NCI-H510A (cell line): ENCODE measurements at regions not wholly inside any gene's neighbourhood (a gene's known extent, or its start where the extent isn't known, plus 50 kb on each side); places are given as distances from the start of the nearest gene placed in this dataset.
A peak's percentile ranks its signal among the peaks of the same experiment; 100 is the strongest.

Experiments used
- DNase-seq: peaks from one replicate; lab custom pipeline; 2025; lab: John Stamatoyannopoulos, UW

GRCh38 chr2:181242262-181242661 is 214.9 kb upstream of the ITGA4 start:
- no peak for DNase-seq

DNA sequence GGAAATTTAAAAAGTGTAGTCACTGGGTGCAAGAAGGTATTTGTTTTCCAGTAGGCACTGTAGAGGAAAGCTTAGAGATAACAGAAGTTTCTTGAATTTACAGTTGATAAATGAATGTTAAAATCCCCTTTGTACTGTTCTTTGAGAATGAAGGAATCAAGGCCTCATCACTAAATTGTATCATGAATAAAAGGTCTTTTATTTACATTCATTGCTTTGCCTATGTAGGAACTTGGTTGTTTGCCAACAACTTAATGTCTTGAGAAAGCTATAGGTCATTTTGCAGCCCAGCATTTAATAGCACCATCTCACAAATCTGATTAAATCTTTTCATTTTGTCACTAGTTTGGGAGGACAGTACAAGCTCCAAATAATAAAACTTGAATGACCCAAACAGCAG is 213.9 kb upstream of the ITGA4 start:
- DNase-seq = no peak

DNA sequence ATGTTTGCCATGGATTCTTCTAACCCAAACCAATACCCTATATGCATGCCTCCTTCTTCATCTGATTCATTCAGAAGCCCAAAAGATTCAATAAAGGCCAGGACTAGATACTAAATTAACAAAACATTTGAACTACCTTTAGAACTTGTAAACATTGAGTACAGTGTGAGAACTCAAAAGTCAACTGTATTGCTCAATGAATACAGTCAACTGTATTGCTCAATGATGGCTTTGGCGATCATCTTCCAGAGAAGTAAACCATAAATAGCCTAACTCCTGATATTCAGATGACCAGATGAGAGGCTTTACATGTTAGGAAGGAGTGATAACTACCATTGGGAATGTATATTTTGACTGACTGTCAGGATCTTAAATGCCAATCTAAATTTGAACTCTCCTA is 206.5 kb upstream of the ITGA4 start:
- DNase-seq = no peak

DNA sequence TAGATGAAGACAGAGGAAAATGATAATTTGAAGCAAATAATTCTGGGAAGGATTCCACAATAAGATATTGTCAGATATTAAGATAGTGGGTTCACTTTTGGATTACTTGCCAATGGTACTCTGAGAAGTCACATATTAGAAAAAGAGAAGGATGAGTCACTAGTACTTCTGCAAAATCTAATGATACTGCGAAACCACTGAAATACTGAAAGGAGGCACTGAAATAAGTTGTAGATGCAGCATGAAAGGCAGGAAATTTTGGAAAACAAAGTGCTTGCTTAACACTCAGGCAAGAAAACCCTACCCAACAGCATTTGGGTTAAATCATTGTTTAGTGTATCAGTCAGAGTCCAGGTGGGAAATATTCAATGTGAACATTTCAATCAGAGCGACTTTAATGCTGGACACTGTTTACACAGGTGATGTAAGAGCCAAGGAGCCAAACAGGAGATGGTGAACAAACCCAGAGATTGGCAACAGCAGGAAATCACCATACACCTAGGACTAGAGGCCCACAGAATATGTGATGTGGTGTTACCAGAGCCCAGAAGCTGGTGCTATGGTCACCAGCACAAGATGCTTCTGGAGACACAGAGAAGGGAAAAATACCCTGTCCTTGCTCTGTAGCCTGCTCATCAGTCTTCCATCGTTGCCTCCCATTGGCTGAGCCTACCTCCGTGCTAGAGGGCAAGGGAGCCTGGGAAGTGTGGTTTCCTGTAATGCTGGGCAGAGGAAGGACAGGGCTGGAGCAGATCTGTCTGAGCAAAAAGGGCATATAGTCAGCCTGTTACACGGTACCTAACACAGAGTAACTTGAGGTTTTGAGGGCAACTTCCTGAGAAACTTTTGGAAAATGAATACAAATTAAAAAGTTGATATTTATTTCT is 204.7 kb upstream of the ITGA4 start:
- peak; percentile 11 for DNase-seq

DNA sequence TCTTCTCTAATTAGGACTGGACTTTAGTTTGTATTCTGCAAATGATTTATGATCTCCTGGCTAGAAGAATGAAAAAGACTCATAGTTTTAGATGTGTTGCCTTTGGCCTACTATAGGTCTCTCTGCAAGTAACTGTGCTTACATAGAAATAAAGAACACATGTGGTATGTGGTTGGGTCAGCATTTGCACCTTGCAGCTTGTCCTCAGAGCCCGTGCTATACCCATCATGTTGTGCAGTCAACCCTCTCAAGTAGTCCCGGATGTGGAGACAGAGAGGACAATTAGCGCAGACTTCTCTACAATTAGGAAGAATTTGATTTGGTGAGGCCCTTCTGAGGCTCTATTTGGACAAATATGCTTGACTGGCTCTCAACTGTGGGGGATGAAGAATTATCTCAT is 203.7 kb upstream of the ITGA4 start:
- no peak for DNase-seq

DNA sequence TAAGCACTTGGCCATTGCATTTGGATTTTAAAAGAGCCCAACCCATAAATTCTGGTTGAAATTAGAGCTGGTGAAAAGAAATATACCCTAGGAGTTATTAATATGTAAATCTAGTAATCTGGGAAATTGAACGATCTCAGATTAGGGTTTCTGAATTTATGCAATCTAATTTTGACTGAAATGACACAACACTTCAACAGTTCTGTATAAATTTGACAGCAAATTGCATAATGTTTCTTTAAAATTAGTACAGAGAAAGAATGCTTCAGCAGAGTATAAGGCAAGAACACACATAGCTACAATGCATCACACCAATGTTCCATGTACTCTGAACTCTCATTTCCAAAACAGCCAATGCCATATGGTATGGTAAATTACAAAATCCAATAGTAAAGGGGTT is 201.5 kb upstream of the ITGA4 start:
- no peak for DNase-seq

- no peak for DNase-seq
These were observed 198.5 kb upstream of the ITGA4 start for GRCh38 chr2:181258720-181259119.

- DNase-seq = no peak
These were observed 194.4 kb upstream of the ITGA4 start for GRCh38 chr2:181262782-181263181.

- DNase-seq = no peak
These were observed 193.2 kb upstream of the ITGA4 start for GRCh38 chr2:181264001-181264400.

DNA sequence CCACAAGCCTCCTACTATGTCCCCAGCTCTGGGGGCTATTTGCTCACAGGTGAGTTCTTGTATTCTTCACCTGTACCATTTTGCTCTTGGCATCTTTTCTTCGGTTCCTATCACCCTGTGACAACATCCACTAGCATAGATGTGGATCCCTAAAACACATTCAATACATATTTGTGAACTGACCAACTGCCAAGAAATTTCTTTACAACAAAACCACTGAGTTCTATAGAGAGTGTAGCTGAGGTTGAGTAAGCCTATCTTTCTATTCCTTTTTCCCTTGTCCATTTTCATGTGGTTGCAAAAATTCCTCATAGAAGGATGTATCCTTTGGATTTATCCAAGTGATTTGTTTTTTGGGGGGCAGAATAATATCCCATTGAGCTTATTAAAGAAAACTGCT is 192.7 kb upstream of the ITGA4 start:
- no peak for DNase-seq

GRCh38 chr2:181266614-181267013 is 190.6 kb upstream of the ITGA4 start:
- DNase-seq = no peak

- no peak for DNase-seq
These were observed 188.9 kb upstream of the ITGA4 start for GRCh38 chr2:181268174-181268867.

GRCh38 chr2:181273986-181274385 is 183.2 kb upstream of the ITGA4 start:
- no peak for DNase-seq

DNA sequence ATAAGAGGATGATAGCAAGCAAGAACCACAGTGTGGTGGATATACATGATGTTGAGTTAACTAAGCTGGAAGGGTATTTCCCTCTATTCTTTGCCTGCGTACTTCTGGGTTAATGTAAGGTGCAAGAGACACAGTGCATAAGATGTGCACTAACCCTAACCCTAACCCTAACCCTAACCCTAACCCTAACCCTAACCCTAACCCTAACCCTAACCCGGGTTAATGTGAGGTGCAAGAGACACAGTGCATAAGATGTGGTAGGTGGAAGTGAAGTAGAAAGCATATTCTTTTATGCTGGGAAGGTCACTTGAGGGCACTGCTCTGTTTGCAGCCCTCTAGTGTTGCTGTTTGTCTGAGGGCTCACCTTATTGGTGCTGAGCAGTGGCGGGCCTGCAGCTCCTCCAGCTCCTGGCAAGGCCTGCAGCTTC is 181.5 kb upstream of the ITGA4 start:
- DNase-seq = no peak

DNA sequence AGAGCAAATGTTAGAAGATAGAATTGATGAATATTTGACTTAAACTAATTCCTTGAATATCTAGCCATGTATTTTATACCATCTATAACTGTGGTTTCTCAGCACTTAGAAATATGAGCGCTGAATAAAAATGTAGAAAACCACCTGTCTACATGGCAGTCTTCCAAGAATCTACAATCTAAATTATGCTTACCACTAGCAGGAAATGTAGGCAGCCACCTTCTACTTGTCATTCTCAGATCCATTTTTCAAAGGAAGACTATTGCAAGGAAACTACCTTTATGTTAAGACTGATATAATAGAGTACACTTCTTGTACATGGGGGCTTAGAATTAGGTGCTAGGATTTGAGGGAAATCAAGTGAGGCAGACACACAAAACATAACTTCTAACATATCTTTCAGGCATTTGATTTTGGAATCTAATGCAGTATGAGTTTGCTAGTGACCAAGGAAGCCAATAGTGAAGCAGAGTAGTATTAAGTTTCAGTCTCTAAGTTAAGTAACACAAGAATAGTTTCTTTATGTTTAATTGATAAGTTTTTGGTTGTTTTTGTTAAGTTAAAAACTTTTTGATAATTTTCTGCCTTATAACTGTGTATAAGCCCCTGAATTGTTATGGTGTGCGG is 175.9 kb upstream of the ITGA4 start:
- no peak for DNase-seq

DNA sequence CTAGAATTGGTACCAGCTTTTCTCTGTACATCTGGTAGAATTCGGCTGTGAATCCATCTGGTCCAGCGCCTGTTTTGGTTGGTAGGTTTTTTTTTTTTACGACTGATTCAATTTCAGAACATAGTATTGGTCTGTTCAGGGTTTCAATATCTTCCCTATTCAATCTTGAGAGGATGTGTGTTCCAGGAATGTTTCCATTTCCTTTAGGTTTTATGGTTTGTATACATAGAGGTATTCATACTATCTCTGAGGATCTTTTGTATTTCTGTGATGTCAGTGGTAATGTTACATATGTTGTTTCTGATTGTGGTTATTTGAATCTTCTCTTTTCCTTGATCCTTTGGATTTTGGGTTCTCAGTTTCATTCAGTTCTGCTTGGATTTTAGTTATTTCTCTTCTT is 172.1 kb upstream of the ITGA4 start:
- DNase-seq = no peak

DNA sequence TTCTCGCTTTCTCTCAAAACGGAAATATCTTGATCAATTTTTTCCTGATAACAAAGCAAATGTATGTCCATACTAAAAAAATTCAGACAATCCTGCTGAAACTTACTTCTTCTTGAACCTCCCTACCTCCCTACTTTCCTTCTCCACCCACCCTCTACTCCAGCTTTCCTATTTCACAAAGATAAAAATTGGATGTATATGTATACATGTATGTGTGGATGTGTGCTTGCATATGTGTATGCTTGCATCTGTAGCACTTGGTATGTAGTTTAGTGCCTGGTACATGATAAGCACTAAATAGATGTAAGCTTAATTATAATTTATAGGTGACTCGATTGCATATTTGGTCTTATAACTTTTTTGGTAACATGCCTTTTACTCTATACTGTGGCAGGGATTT is 167.5 kb upstream of the ITGA4 start:
- no peak for DNase-seq

GRCh38 chr2:181290182-181290581 is 167.0 kb upstream of the ITGA4 start:
- no peak for DNase-seq

DNA sequence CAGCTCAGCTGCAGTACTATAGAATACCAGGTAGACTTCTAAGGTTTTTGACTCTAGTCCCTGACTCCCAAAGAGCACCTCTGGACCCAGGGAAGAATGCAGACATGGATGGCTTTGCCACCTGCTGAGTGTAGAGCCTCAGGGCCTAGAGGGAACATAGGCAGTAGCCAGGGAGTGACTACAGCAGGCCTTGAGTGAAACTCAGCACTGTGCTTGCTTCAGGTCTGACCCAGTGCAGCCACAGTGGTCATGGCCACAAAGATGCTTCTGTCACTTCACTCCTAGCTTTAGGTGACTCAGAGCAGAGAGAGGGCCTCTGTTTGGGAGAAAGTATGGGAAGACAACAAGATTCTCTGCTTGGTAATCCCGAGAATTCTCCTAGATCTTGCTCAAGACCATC is 162.2 kb upstream of the ITGA4 start:
- no peak for DNase-seq

DNA sequence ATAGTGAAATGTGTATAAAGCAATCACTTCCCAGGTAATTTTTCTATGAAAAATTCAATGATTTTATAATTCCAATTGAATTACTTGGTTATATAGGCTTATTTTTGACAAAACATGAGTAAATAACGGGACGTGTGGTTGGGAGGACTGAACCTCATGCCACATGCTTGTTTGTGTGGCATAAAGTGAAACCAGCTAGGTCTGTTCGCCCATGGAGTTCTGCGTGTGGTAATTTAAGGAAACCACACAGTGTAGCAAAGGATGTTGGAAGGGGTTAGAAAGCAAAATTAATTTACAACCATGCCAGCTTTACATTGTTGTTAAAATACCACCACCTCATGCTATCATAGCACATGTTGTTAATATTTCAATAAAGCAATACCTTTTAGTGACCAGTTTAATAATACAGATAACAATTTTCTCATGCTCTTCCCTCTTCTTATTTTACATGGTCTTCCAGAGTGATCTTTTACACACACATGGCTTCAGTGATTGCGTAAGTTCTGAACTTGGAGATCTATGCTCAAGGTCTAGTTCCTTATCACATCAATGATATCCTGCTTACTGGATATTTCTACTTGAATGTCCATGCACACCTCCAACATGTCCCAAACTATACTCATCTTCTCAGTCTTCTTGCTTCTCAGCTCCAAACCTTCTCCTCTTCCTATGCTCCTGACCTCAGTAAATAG is 156.4 kb upstream of the ITGA4 start:
- no peak for DNase-seq

DNA sequence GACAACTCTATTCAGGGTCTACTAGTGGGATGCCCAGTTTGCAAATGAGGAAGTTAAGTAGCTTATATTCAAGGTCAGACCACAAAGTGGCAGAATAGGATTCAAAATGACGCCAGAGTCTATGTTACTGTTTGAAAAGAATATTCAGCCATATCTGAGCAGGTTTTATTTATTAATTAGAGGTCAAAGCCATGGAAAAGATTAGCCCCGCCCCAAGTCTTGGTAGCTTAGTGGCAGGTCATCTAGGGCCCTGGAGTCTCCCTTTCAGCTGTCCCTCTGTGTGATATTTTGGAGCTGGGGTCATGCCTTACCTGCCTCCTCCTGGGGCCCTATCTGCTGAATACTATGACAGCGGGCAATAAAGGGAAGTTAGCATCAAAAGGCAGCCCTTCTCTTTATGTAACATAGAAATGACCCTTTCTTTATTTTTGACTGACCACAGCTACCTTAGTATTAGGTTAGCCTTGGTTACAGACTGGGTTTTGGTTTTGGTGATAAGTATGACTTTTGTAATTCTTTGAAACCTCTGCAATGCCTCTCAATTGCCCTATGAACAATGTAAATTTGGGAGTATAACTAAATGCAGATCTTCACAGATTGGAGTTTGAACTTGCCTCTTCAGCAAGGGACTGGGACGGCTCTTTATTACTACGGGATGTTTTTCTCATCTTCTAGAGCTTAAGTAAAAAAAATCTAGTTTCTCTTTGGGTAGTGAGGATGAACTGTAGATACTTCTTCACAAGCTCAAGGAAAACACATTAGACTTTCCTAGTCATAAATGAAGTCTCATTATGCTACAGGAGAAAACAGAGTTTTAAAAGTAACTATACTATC is 153.0 kb upstream of the ITGA4 start:
- no peak for DNase-seq
